ENCODE measurements at regions not wholly inside any gene's neighbourhood (a gene's known extent, or its start where the extent isn't known, plus 50 kb on each side); places are given as distances from the start of the nearest gene placed in this dataset.

GRCh38 chr1:195820925-195821324, 787.3 kb downstream of the KCNT2 start:
- DNase-seq: no peak

- no peak for DNase-seq
Measured at GRCh38 chr1:195806060-195806459, 802.2 kb downstream of the KCNT2 start.

GRCh38 chr1:195804547-195804946, 803.7 kb downstream of the KCNT2 start:
- no peak for DNase-seq

GRCh38 chr1:195799016-195799415, 809.2 kb downstream of the KCNT2 start:
- no peak for DNase-seq

- DNase-seq: no peak
Measured at GRCh38 chr1:195794225-195794624, 814.0 kb downstream of the KCNT2 start.

GRCh38 chr1:195791796-195792195, 816.4 kb downstream of the KCNT2 start:
- no peak for DNase-seq

GRCh38 chr1:195790514-195791168, 817.6 kb downstream of the KCNT2 start:
- no peak for DNase-seq

GRCh38 chr1:195789321-195789720, 818.9 kb downstream of the KCNT2 start:
- no peak for DNase-seq

GRCh38 chr1:195788721-195789120, 819.5 kb downstream of the KCNT2 start:
- no peak for DNase-seq

- DNase-seq: no peak
Measured at GRCh38 chr1:195785830-195786229, 822.4 kb downstream of the KCNT2 start.

- no peak for DNase-seq
Measured at GRCh38 chr1:195773931-195774330, 834.3 kb downstream of the KCNT2 start.

- DNase-seq: no peak
Measured at GRCh38 chr1:195769461-195769860, 838.8 kb downstream of the KCNT2 start.

- DNase-seq: no peak
Measured at GRCh38 chr1:195768936-195769335, 839.3 kb downstream of the KCNT2 start.

GRCh38 chr1:195768377-195768776, 839.9 kb downstream of the KCNT2 start:
- DNase-seq: no peak

- no peak for DNase-seq
Measured at GRCh38 chr1:195766709-195767108, 841.5 kb downstream of the KCNT2 start.

- DNase-seq: no peak
Measured at GRCh38 chr1:195765099-195765498, 843.1 kb downstream of the KCNT2 start.

GRCh38 chr1:195763907-195764374, 844.3 kb downstream of the KCNT2 start:
- DNase-seq: no peak

GRCh38 chr1:195763146-195763906, 844.9 kb downstream of the KCNT2 start:
- DNase-seq: no peak

GRCh38 chr1:195761104-195761503, 847.1 kb downstream of the KCNT2 start:
- DNase-seq: no peak

- no peak for DNase-seq
Measured at GRCh38 chr1:195756109-195756508, 852.1 kb downstream of the KCNT2 start.

GRCh38 chr1:195754874-195755273, 853.4 kb downstream of the KCNT2 start:
- DNase-seq: no peak

GRCh38 chr1:195754303-195754702, 853.9 kb downstream of the KCNT2 start:
- no peak for DNase-seq

- DNase-seq: no peak
Measured at GRCh38 chr1:195748969-195749368, 859.3 kb downstream of the KCNT2 start.

- no peak for DNase-seq
Measured at GRCh38 chr1:195745189-195746010, 862.8 kb downstream of the KCNT2 start.
